Fibroblast of skin of left quadriceps (primary cell): ENCODE measurements at regions not wholly inside any gene's neighbourhood (a gene's known extent, or its start where the extent isn't known, plus 50 kb on each side); places are given as distances from the start of the nearest gene placed in this dataset.
A peak's percentile ranks its signal among the peaks of the same experiment; 100 is the strongest.
"Not testable (repeated sequence)": the region's sequence is repeated elsewhere in the genome, so short reads cannot be mapped to it uniquely, and the experiment has no call there.

Experiments
- DNase-seq, 2 experiments: peaks; one replicate each; pipeline ENCODE4 v3.0.0-alpha.2; 2013; ENCODE audit warnings: low read depth in 2 of 2

GRCh38 chr4:128758314-128758922, 51.1 kb upstream of the JADE1 start:
- DNase-seq = no peak

- DNase-seq = no peak
These were observed 51.8 kb upstream of the JADE1 start for GRCh38 chr4:128757712-128758111.

- no peak for DNase-seq
These were observed 58.1 kb upstream of the JADE1 start for GRCh38 chr4:128751354-128751753.

GRCh38 chr4:128741748-128742147, 67.8 kb upstream of the JADE1 start:
- DNase-seq = not testable (repeated sequence)

GRCh38 chr4:128737098-128737513, 72.4 kb upstream of the JADE1 start:
- no peak for DNase-seq

- no peak for DNase-seq
These were observed 73.8 kb upstream of the JADE1 start for GRCh38 chr4:128735714-128736113.

- DNase-seq = no peak
These were observed 81.3 kb upstream of the JADE1 start for GRCh38 chr4:128728190-128728589.

GRCh38 chr4:128727658-128728057, 81.8 kb upstream of the JADE1 start:
- no peak for DNase-seq

GRCh38 chr4:128725405-128726055, 84.0 kb upstream of the JADE1 start:
- no peak for DNase-seq

- DNase-seq = no peak
These were observed 86.6 kb upstream of the JADE1 start for GRCh38 chr4:128722911-128723310.

GRCh38 chr4:128721896-128722295, 87.6 kb upstream of the JADE1 start:
- no peak for DNase-seq

GRCh38 chr4:128720270-128720669, 89.2 kb upstream of the JADE1 start:
- DNase-seq = no peak

- peak; percentile 70 to 74 for DNase-seq
These were observed 90.7 kb upstream of the JADE1 start for GRCh38 chr4:128718768-128719167.

GRCh38 chr4:128716338-128716737, 93.2 kb upstream of the JADE1 start:
- DNase-seq = no peak

- DNase-seq = peak; percentile 45
These were observed 93.9 kb upstream of the JADE1 start for GRCh38 chr4:128715616-128716015.

GRCh38 chr4:128711361-128711760, 98.1 kb upstream of the JADE1 start:
- no peak for DNase-seq

GRCh38 chr4:128709268-128709667, 100.2 kb upstream of the JADE1 start:
- no peak for DNase-seq

- peak; percentile 42 to 53 for DNase-seq
These were observed 101.6 kb upstream of the JADE1 start for GRCh38 chr4:128707864-128708263.

GRCh38 chr4:128703948-128704347, 105.6 kb upstream of the JADE1 start:
- no peak for DNase-seq

- no peak for DNase-seq
These were observed 108.7 kb upstream of the JADE1 start for GRCh38 chr4:128700659-128701350.

GRCh38 chr4:128698386-128698785, 111.1 kb upstream of the JADE1 start:
- no peak for DNase-seq

- DNase-seq = no peak
These were observed 112.2 kb upstream of the JADE1 start for GRCh38 chr4:128697323-128697722.

GRCh38 chr4:128690011-128690410, 119.5 kb upstream of the JADE1 start:
- no peak for DNase-seq
